ENCODE measurements at regions not wholly inside any gene's neighbourhood (a gene's known extent, or its start where the extent isn't known, plus 50 kb on each side); places are given as distances from the start of the nearest gene placed in this dataset.

DNA sequence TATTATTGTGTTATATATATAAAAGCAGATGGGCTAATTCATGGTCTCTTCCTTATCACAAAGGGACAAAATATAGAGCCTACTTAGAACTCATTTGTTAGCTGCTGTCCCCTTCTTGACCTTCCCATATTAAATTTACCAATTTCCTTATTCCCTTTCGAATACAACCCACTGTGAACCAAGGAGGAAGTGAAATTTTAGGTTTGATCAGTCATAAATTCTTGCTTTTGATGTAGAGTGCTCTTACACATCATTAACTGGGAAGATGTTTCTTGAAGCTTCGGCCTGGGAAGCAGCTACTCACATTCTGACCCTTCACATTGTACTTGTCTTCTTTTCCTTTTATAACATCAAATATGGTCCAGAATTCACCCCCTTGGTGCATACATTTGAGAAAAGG is 579.0 kb downstream of the LRFN5 start:
- CTCF ChIA-PET = no interaction called here

DNA sequence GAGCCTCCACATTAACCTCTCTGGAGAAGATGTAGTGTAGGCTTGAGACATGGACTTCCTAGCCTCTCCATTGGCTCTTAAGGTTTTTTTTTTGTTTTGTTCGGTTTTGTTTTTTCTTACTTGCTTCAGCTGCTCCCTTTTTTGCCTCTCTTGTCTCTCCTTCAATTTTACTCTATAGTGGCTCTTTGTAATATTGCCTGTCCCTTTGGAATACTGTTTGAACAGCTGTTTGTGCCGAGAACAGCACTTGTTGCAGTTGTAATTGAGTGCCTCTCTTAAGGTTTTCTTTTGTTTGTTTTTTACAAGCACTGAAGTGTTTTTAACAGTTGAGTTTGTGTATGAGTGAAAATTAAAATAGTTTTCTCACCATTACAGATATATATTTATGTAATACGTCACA is 567.7 kb downstream of the LRFN5 start:
- Mint-ChIP-seq H3K4me3 (no peak overlapping the region), H3K27me3 (no peaks in the 10 kb centered on the region), H3K9me3 (ENCODE audit: insufficient read depth) (peaks cover 4% of the 10 kb centered on the region), H3K27ac (no peak overlapping the region), H3K4me1 (no peaks in the 10 kb centered on the region)
- Histone ChIP-seq H3K36me3 (replicated peaks in 1 of 2; ENCODE audit: control extremely low read depth in 1 of 2, control insufficient read depth in 1 of 2, extremely low read depth in 1 of 2, insufficient read depth in 2 of 2, low read length in 1 of 2) (no peaks in the 10 kb centered on the region), H3K9me3 (ENCODE audit: control extremely low read depth in 1 of 3, control insufficient read depth in 2 of 3, insufficient read depth in 1 of 3, low read length in 2 of 3) (peaks cover 0 to 2% (median 0%) of the 10 kb centered on the region in 3 donors), H4K20me1 (ENCODE audit: control insufficient read depth, insufficient read depth, low read length, poor library complexity, severe bottlenecking) (no peaks in the 10 kb centered on the region), H3K79me2 (ENCODE audit: control insufficient read depth, insufficient read depth, low read length) (no peaks in the 10 kb centered on the region), H3K4me1 (ENCODE audit: control insufficient read depth in 2 of 2, insufficient read depth in 2 of 2, low read length in 2 of 2) (no peaks in the 10 kb centered on the region), H3K27me3 (replicated peaks in 1 of 4; ENCODE audit: control extremely low read depth in 1 of 4, control insufficient read depth in 3 of 4, insufficient read depth in 4 of 4, low read length in 3 of 4) (no peaks in the 10 kb centered on the region), H3K4me3 (ENCODE audit: control extremely low read depth in 1 of 5, extremely low read depth in 1 of 5, insufficient read depth in 1 of 5, low read depth in 2 of 5, low read length in 4 of 5) (no peak overlapping the region), H2AFZ (ENCODE audit: insufficient read depth, low read depth, low read length, poor library complexity, severe bottlenecking) (no peak overlapping the region), H3K9ac (ENCODE audit: low read length) (no peak overlapping the region), H3K27ac (ENCODE audit: low read length in 2 of 2) (no peak overlapping the region), H3K4me2 (replicated peaks; ENCODE audit: low read depth, low read length, poor library complexity, severe bottlenecking) (no peak overlapping the region)
- intact Hi-C loops (cut with micrococcal nuclease) = no loop called here
- ChIA-PET POLR2A (no interaction called here), CTCF (no interaction called here)
- no peak for ATAC-seq (ENCODE audit: low read depth)
- 100% methylated on average over 1 of the region's 3 CpGs for WGBS (ENCODE audit: insufficient coverage)
- TF ChIP-seq EZH2 (IDR thresholded peaks at IDR 0.05; ENCODE audit: borderline replicate concordance, insufficient read depth, low read depth, low read length, poor library complexity, severe bottlenecking) (no peak), CTCF (IDR thresholded peaks at IDR 0.05) (no peak)
- DNase-seq = no peak

More for the DNA sequence above, 579.0 kb downstream of the LRFN5 start:
- no peaks in the 10 kb centered on the region for H3K9me3 ChIP-seq (ENCODE audit: control extremely low read depth in 1 of 3, control insufficient read depth in 2 of 3, insufficient read depth in 1 of 3, low read length in 2 of 3)
- intact Hi-C loops (cut with micrococcal nuclease) = no loop called here
- H3K27me3 ChIP-seq (replicated peaks in 1 of 4; ENCODE audit: control extremely low read depth in 1 of 4, control insufficient read depth in 3 of 4, insufficient read depth in 4 of 4, low read length in 3 of 4) = no peaks in the 10 kb centered on the region
- no peak overlapping the region for H3K27ac ChIP-seq (ENCODE audit: low read length in 2 of 2)
- no CpG with 5 or more reads among the region's 2 CpGs for WGBS (ENCODE audit: insufficient coverage)
- Mint-ChIP-seq H3K9me3 (ENCODE audit: insufficient read depth) (no peaks in the 10 kb centered on the region), H3K4me1 (peaks cover 6% of the 10 kb centered on the region), H3K4me3 (no peak overlapping the region), H3K27me3 (no peaks in the 10 kb centered on the region), H3K27ac (no peak overlapping the region)
- ATAC-seq (ENCODE audit: low read depth) (no peak), DNase-seq (no peak)
- no peaks in the 10 kb centered on the region for H3K79me2 ChIP-seq (ENCODE audit: control insufficient read depth, insufficient read depth, low read length)
- H3K36me3 ChIP-seq (replicated peaks in 1 of 2; ENCODE audit: control extremely low read depth in 1 of 2, control insufficient read depth in 1 of 2, extremely low read depth in 1 of 2, insufficient read depth in 2 of 2, low read length in 1 of 2) = no peaks in the 10 kb centered on the region
- no peak overlapping the region for H2AFZ ChIP-seq (ENCODE audit: insufficient read depth, low read depth, low read length, poor library complexity, severe bottlenecking)
- POLR2A ChIA-PET = interaction anchor here (0.5 kb wide), 1 partner anchor 165 kb away, joined by 3 read pairs; no protein-coding TSS in a partner anchor
- H4K20me1 ChIP-seq (ENCODE audit: control insufficient read depth, insufficient read depth, low read length, poor library complexity, severe bottlenecking) = no peaks in the 10 kb centered on the region
- H3K4me3 ChIP-seq (ENCODE audit: control extremely low read depth in 1 of 5, extremely low read depth in 1 of 5, insufficient read depth in 1 of 5, low read depth in 2 of 5, low read length in 4 of 5) = no peak overlapping the region
- no peak overlapping the region for H3K4me2 ChIP-seq (replicated peaks; ENCODE audit: low read depth, low read length, poor library complexity, severe bottlenecking)
- no peak overlapping the region for H3K9ac ChIP-seq (ENCODE audit: low read length)
- TF ChIP-seq CTCF (IDR thresholded peaks at IDR 0.05) = no peak
- TF ChIP-seq EZH2 (IDR thresholded peaks at IDR 0.05; ENCODE audit: borderline replicate concordance, insufficient read depth, low read depth, low read length, poor library complexity, severe bottlenecking) = no peak
- no peaks in the 10 kb centered on the region for H3K4me1 ChIP-seq (ENCODE audit: control insufficient read depth in 2 of 2, insufficient read depth in 2 of 2, low read length in 2 of 2)

Measured in B cell (primary cell).